PC-9 (cell line): ENCODE measurements at regions not wholly inside any gene's neighbourhood (a gene's known extent, or its start where the extent isn't known, plus 50 kb on each side); places are given as distances from the start of the nearest gene placed in this dataset.

Experiments
- BruUV-seq: library from RNA; stranded (reverse); fragments of 400-500 nt; replicated peaks from 2 replicates; lab custom pipeline; 2021; lab: Mats Ljungman, UMichigan
- CTCF ChIA-PET: fragments of 300-600 bp; sonication (Branson Sonifier 250); formaldehyde crosslinking; loops from one replicate; lab custom pipeline; 2022; ENCODE audit warnings: antibody characterized with exemption; lab: Charles Lee
- POLR2A ChIA-PET: fragments of 300-600 bp; sonication (Branson Sonifier 250); formaldehyde crosslinking; loops from one replicate; lab custom pipeline; 2022; ENCODE audit warnings: antibody characterized with exemption; ENCODE audit not compliant: unreplicated experiment; lab: Charles Lee
- DNase-seq, 2 experiments: peaks; one replicate each; pipeline versions ENCODE4 v3.0.0 to v3.0.0-alpha.2; 2015 to 2022; ENCODE audit warnings: mixed read lengths in 1 of 2
- H2AFZ ChIP-seq: fragments of 200-600 bp; sonication (generic); 2 replicates; pipeline ENCODE4 v1.8.1; 2017; ENCODE audit warnings: antibody characterized with exemption
- H3F3A ChIP-seq: fragments of 200-600 bp; sonication (generic); 2 replicates; pipeline ENCODE4 v1.8.1; 2017; ENCODE audit warnings: antibody characterized with exemption, mild to moderate bottlenecking, low read depth; ENCODE audit not compliant: insufficient read depth
- H3K27ac ChIP-seq: fragments of 200-600 bp; sonication (generic); 2 replicates; pipeline ENCODE4 v1.6.1; 2016; ENCODE audit warnings: mixed run types
- H3K27me3 ChIP-seq: fragments of 200-600 bp; sonication (generic); 2 replicates; pipeline ENCODE4 v1.6.1; 2016; ENCODE audit warnings: low read depth, mixed run types; ENCODE audit not compliant: insufficient read depth
- H3K36me3 ChIP-seq: fragments of 200-600 bp; sonication (generic); 2 replicates; pipeline ENCODE4 v1.6.1; 2016; ENCODE audit warnings: low read depth, mixed run types
- H3K4me1 ChIP-seq: fragments of 200-600 bp; sonication (generic); replicated peaks from 2 replicates; pipeline ENCODE4 v1.6.1; 2016; ENCODE audit warnings: mixed run types; ENCODE audit not compliant: insufficient read depth
- H3K4me2 ChIP-seq: fragments of 200-600 bp; sonication (generic); 2 replicates; pipeline ENCODE4 v1.6.1; 2017; ENCODE audit warnings: mixed run types
- H3K4me3 ChIP-seq: fragments of 200-600 bp; sonication (generic); 2 replicates; pipeline ENCODE4 v1.6.1; 2016; ENCODE audit warnings: mixed run types
- H3K79me2 ChIP-seq: fragments of 200-600 bp; sonication (generic); 2 replicates; pipeline ENCODE4 v1.6.1; 2017; ENCODE audit warnings: low read depth, mixed run types
- H3K9me2 ChIP-seq: fragments of 200-600 bp; sonication (generic); 2 replicates; pipeline ENCODE4 v1.8.1; 2017; ENCODE audit warnings: mild to moderate bottlenecking; ENCODE audit not compliant: insufficient read depth
- H3K9me3 ChIP-seq: fragments of 200-600 bp; sonication (generic); 2 replicates; pipeline ENCODE4 v1.8.1; 2016; ENCODE audit warnings: low read depth; ENCODE audit not compliant: insufficient read depth
- H4K20me1 ChIP-seq: fragments of 200-600 bp; sonication (generic); 2 replicates; pipeline ENCODE4 v1.8.1; 2017; ENCODE audit not compliant: insufficient read depth
- CTCF ChIP-seq: fragments of 200-600 bp; sonication (generic); conservative IDR thresholded peaks from 2 replicates; pipeline ENCODE4 v1.6.1; 2017; ENCODE audit warnings: mixed run types, antibody characterized with exemption, mild to moderate bottlenecking, moderate library complexity
- EZH2 ChIP-seq: fragments of 200-600 bp; sonication (generic); IDR thresholded peaks from 2 replicates; pipeline ENCODE4 v1.8.0; 2017; ENCODE audit warnings: antibody characterized with exemption, low read depth
- intact Hi-C: fragments of 100-400 bp; cut with micrococcal nuclease; formaldehyde crosslinking; loops from one replicate; pipeline ENCODE4 v1.10.0; 2022; ENCODE audit not compliant: unreplicated experiment

- ChIA-PET CTCF (no interaction called here), POLR2A (no interaction called here)
- Histone ChIP-seq H3K4me3 (no peak overlapping the region), H3K27ac (no peak overlapping the region), H3K4me2 (no peak overlapping the region), H3K9me2 (no peaks in the 10 kb centered on the region), H3K79me2 (no peaks in the 10 kb centered on the region), H3K9me3 (0 out of 2 replicates have a peak, but pooled peaks cover 3% of the 10 kb centered on the region), H2AFZ (no peak overlapping the region), H3K36me3 (no peaks in the 10 kb centered on the region), H3F3A (no peaks in the 10 kb centered on the region), H3K4me1 (no peaks in the 10 kb centered on the region), H3K27me3 (no peaks in the 10 kb centered on the region), H4K20me1 (no peaks in the 10 kb centered on the region)
- intact Hi-C loops, result no loop called here
- no peak for TF ChIP-seq EZH2
- BruUV-seq, result no TSS peak
- DNase-seq, result no peak
These were observed 133.0 kb upstream of the HMCN1 start for GRCh38 chr1:185601189-185601588.

GRCh38 chr1:185600641-185601040 lies 133.6 kb upstream of the HMCN1 start:
- ChIA-PET POLR2A (no interaction called here), CTCF (no interaction called here)
- BruUV-seq, result no TSS peak
- Histone ChIP-seq H3F3A (no peaks in the 10 kb centered on the region), H3K36me3 (no peaks in the 10 kb centered on the region), H4K20me1 (no peaks in the 10 kb centered on the region), H3K9me2 (no peaks in the 10 kb centered on the region), H3K4me1 (no peaks in the 10 kb centered on the region), H3K9me3 (0 out of 2 replicates have a peak, but pooled peaks cover 3% of the 10 kb centered on the region), H2AFZ (no peak overlapping the region), H3K79me2 (no peaks in the 10 kb centered on the region), H3K4me2 (no peak overlapping the region), H3K27me3 (no peaks in the 10 kb centered on the region), H3K27ac (no peak overlapping the region), H3K4me3 (no peak overlapping the region)
- no peak for DNase-seq
- intact Hi-C loops, result no loop called here
- TF ChIP-seq CTCF, result no peak
- TF ChIP-seq EZH2, result no peak

GRCh38 chr1:185598332-185598731 lies 135.9 kb upstream of the HMCN1 start:
- no peaks in the 10 kb centered on the region for H3K27me3 ChIP-seq
- no peak for TF ChIP-seq CTCF
- no peak for TF ChIP-seq EZH2
- H3K4me1 ChIP-seq, result no peaks in the 10 kb centered on the region
- 0 out of 2 replicates have a peak, but pooled peaks cover 3% of the 10 kb centered on the region for H3K9me3 ChIP-seq
- no peaks in the 10 kb centered on the region for H3K9me2 ChIP-seq
- no peaks in the 10 kb centered on the region for H3K36me3 ChIP-seq
- H3K27ac ChIP-seq, result no peak overlapping the region
- intact Hi-C loops, result no loop called here
- POLR2A ChIA-PET, result no interaction called here
- no peak overlapping the region for H2AFZ ChIP-seq
- H3F3A ChIP-seq, result no peaks in the 10 kb centered on the region
- DNase-seq, result no peak
- H3K4me2 ChIP-seq, result no peak overlapping the region
- H3K4me3 ChIP-seq, result no peak overlapping the region
- H4K20me1 ChIP-seq, result no peaks in the 10 kb centered on the region
- CTCF ChIA-PET, result no interaction called here
- BruUV-seq, result no TSS peak
- no peaks in the 10 kb centered on the region for H3K79me2 ChIP-seq
